ENCODE measurements at regions not wholly inside any gene's neighbourhood (a gene's known extent, or its start where the extent isn't known, plus 50 kb on each side); places are given as distances from the start of the nearest gene placed in this dataset.
"Not testable (repeated sequence)": the region's sequence is repeated elsewhere in the genome, so short reads cannot be mapped to it uniquely, and the experiment has no call there.

GRCh38 chr11:127962416-127962815 is 624.9 kb downstream of the ETS1 start:
- intact Hi-C loops (cut with DNase I; ENCODE audit: low total_unique reads) = no loop called here
- Histone ChIP-seq H3K4me3 (no peak overlapping the region), H3K9me3 (no peaks in the 10 kb centered on the region), H3K27me3 (no peaks in the 10 kb centered on the region), H3K36me3 (no peaks in the 10 kb centered on the region), H3K4me1 (no peaks in the 10 kb centered on the region), H3K27ac (no peak overlapping the region)
- no peak for TF ChIP-seq POLR2A (IDR thresholded peaks at IDR 0.05)
- DNase-seq = no peak

GRCh38 chr11:127950162-127950561 is 637.2 kb downstream of the ETS1 start:
- H3K4me3 ChIP-seq = no peak overlapping the region
- H3K4me1 ChIP-seq = no peaks in the 10 kb centered on the region
- no peaks in the 10 kb centered on the region for H3K27me3 ChIP-seq
- H3K27ac ChIP-seq = no peak overlapping the region
- intact Hi-C loops (cut with DNase I; ENCODE audit: low total_unique reads) = no loop called here
- TF ChIP-seq CTCF (IDR thresholded peaks at IDR 0.05) = no peak
- no peak for TF ChIP-seq POLR2A (IDR thresholded peaks at IDR 0.05)
- no peak for DNase-seq
- H3K36me3 ChIP-seq = no peaks in the 10 kb centered on the region
- no peaks in the 10 kb centered on the region for H3K9me3 ChIP-seq

- Histone ChIP-seq H3K27me3 (no peaks in the 10 kb centered on the region), H3K36me3 (no peaks in the 10 kb centered on the region), H3K27ac (no peak overlapping the region), H3K4me1 (no peaks in the 10 kb centered on the region), H3K9me3 (no peaks in the 10 kb centered on the region), H3K4me3 (no peak overlapping the region)
- TF ChIP-seq CTCF (IDR thresholded peaks at IDR 0.05) (no peak), POLR2A (IDR thresholded peaks at IDR 0.05) (no peak)
- intact Hi-C loops (cut with DNase I; ENCODE audit: low total_unique reads) = no loop called here
- DNase-seq = no peak
Observed at GRCh38 chr11:127943763-127944162, 643.6 kb downstream of the ETS1 start.

DNA sequence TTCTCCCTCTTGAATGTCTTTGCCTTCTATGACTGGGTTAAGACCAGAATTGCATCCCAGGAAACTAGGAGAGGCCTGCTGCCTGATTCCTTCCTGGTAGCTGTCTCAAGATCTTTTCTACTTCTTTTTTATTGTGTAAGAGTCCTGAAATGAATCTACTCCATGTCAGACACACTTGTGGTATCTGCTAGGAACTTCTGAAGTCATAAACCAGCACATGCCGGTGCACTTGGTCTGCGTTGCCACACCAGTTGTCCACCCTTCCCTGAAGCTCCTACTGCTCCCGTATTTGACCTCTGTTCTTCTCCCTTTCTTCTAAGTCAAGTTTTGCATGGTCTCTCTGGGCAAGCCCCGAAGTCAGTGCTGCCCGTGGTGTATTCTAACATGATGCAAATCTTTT is 644.2 kb downstream of the ETS1 start:
- H3K4me1 ChIP-seq = no peaks in the 10 kb centered on the region
- no peak overlapping the region for H3K27ac ChIP-seq
- H3K9me3 ChIP-seq = no peaks in the 10 kb centered on the region
- H3K36me3 ChIP-seq = no peaks in the 10 kb centered on the region
- H3K27me3 ChIP-seq = no peaks in the 10 kb centered on the region
- no peak for DNase-seq
- TF ChIP-seq CTCF (IDR thresholded peaks at IDR 0.05) (no peak), POLR2A (IDR thresholded peaks at IDR 0.05) (no peak)
- intact Hi-C loops (cut with DNase I; ENCODE audit: low total_unique reads) = no loop called here
- H3K4me3 ChIP-seq = no peak overlapping the region

- H3K27ac ChIP-seq; DNase-seq; H3K27me3 ChIP-seq; intact Hi-C loops (cut with DNase I; ENCODE audit: low total_unique reads); H3K36me3 ChIP-seq; H3K4me3 ChIP-seq; H3K9me3 ChIP-seq; H3K4me1 ChIP-seq: not testable (repeated sequence)
Observed at GRCh38 chr11:127941554-127941953, 645.8 kb downstream of the ETS1 start.

DNA sequence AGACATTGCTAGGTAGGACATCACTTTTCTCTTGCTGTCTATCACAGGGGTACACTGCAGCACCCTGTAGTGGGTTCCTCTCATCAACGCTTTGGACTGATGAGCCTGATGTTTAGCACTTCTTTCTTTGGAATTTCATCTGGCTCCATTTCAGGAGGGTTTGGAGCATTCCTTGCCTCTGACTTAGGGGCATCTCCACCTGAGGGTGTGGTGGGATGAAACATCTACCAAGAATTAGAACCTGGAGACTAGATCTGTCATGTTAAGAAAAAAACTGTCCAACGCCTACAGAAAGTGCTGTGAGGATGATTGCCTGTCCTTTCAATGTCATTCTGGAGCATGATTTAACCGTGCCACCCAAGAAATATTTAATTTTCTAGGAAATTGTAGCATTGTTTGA is 648.4 kb downstream of the ETS1 start:
- Histone ChIP-seq H3K27me3 (no peaks in the 10 kb centered on the region), H3K9me3 (no peaks in the 10 kb centered on the region), H3K4me1 (no peaks in the 10 kb centered on the region), H3K36me3 (no peaks in the 10 kb centered on the region), H3K27ac (no peak overlapping the region), H3K4me3 (no peak overlapping the region)
- DNase-seq = no peak
- TF ChIP-seq CTCF (IDR thresholded peaks at IDR 0.05) (no peak), POLR2A (IDR thresholded peaks at IDR 0.05) (no peak)
- intact Hi-C loops (cut with DNase I; ENCODE audit: low total_unique reads) = no loop called here

Measured in uterus (tissue), 3 donors.